ELR (cell line): ENCODE measurements at regions not wholly inside any gene's neighbourhood (a gene's known extent, or its start where the extent isn't known, plus 50 kb on each side); places are given as distances from the start of the nearest gene placed in this dataset.
"Not testable (repeated sequence)": the region's sequence is repeated elsewhere in the genome, so short reads cannot be mapped to it uniquely, and the experiment has no call there.

Experiments used
- DNase-seq: peaks from one replicate; pipeline ENCODE4 v3.0.0-alpha.2; 2015; ENCODE audit warnings: low read depth

GRCh38 chr20:30295967-30296366, 961.5 kb upstream of the DEFB115 start:
- DNase-seq: not testable (repeated sequence)

- not testable (repeated sequence) for DNase-seq
Measured at GRCh38 chr20:30297878-30298595, 959.4 kb upstream of the DEFB115 start.

- not testable (repeated sequence) for DNase-seq
Measured at GRCh38 chr20:30300220-30300642, 957.2 kb upstream of the DEFB115 start.

DNA sequence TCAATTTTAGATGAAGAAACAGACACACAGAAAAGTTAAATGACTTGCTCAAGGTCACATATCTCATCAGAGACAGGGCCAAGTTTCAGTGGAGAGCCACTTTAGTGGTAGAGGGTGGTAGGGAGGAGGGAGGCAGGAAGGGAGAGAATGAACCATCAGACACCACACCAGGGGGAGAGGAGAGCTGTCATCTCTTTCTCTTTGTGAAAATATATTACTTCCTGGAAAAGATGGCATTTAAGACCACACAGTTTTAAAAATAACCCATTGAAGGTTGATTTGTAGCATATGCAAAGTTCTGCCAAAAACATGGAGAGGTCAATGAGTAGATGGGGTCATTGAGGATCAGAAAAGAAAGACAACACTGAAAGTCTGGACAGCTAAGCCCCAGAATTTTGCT, 954.7 kb upstream of the DEFB115 start:
- DNase-seq: not testable (repeated sequence)

DNA sequence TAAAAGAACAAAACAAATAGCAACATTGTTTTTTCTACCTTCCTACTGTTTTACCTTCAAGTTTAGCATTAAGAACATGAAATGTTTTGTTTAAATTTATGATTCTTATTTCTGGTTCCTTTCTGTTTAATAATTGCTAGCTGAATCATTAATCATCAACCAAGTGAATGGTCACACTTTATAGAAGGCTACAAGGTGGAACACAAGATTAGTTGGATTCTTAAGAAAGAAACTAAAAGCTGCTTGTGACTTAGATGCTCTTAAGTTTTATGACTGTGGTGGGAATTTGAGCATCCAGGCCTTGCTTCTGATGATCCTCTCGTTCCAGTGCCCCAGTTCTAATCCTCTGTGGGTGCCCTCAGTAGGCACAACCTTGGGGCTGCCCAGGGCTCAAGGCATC, 947.5 kb upstream of the DEFB115 start:
- DNase-seq: not testable (repeated sequence)

- DNase-seq: not testable (repeated sequence)
Measured at GRCh38 chr20:30310385-30310784, 947.1 kb upstream of the DEFB115 start.

DNA sequence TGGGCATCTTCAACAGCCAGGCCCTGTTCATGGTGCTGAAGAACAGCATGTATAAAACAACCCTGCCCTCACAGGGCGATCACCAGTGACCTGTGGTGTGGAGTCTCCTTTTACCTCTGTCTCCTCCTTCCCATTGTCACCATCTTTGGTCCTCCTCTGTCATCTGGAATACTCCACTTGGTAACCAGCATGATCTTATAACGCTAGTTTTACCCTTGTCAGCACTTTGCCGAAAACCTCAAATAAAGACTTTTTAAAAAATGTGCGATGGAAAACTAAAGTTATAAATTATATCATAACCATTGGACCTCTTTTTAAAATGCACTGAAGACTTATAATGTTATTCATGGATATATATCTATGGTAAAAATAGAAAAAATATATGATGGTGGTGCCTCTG, 945.2 kb upstream of the DEFB115 start:
- not testable (repeated sequence) for DNase-seq

DNA sequence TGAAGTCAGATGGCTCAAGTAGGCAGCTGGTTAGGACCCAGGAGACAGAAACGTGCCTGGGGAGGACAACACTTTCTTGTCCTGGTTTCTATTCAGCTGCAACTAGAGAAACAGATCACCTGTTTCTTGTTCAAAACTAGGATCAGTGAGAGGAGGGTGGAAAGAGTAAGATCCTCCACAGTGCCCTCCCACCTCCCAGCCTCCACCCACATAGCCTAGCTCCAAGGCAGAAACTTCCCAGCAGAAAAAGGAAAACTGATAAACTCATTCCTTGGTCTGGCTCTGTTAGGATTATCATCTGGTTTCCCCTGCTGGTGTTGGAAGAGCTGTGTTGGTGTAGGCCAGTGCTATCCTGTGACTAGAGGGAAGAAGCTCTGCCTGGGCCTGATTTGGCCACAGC, 943.8 kb upstream of the DEFB115 start:
- not testable (repeated sequence) for DNase-seq

GRCh38 chr20:30316063-30316462, 941.4 kb upstream of the DEFB115 start:
- DNase-seq: not testable (repeated sequence)

- DNase-seq: not testable (repeated sequence)
Measured at GRCh38 chr20:30316532-30317299, 940.7 kb upstream of the DEFB115 start.

DNA sequence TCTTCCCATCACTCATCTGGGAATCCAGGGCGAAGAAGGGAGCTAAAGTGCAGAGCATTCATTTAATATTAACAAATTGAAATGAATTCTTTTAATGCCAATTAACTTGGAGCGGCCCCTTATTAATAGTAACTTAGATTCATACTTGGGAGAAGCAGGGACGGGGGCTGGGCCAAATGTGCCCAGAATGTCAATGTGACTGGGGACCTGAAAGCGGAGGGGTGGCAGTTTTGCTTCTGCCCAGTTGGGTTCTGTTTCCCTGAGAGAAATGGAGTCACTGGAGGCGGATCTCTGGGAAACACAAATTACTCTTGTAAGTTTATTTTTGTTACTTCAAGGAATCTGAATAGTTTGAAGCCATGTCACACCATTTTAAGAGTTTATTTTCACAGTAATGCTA, 923.7 kb upstream of the DEFB115 start:
- not testable (repeated sequence) for DNase-seq

DNA sequence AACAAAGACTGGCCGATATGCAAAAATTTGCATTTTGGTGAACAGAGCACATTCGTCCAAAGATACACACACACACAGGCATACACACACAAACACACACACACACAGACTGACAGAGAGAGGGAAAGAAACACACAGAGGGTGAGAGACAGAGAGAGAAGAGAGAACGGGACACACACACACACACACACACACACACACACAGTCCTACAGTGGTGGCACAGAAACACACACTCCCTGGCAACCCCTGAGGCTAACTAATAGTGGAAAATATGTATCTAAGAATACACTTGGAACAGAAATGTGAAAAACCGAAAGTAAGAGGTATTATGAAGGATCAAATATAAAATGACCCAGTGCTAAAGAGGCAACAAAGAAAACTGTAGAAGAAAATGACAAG, 919.9 kb upstream of the DEFB115 start:
- not testable (repeated sequence) for DNase-seq

DNA sequence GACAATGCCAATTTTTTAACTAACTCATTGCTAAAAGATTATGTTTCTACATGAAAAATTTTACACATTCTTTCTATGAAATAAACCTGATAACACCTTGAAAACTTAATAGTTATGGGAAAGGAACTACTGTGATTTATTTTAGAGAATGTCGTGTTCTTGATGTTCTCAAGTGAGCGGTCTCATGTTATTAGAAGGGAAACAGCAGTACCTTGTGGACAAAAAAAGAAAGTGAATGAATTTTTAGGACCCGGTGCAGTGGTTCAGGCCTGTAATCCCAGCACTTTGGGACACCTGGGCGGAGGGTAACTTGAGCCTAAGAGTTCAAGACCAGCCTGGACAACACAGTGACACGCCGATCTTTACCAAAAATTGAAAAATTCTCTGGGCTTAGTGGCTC, 908.5 kb upstream of the DEFB115 start:
- not testable (repeated sequence) for DNase-seq

- peak; percentile 22 for DNase-seq
Measured at GRCh38 chr20:30356854-30357467, 900.5 kb upstream of the DEFB115 start.

DNA sequence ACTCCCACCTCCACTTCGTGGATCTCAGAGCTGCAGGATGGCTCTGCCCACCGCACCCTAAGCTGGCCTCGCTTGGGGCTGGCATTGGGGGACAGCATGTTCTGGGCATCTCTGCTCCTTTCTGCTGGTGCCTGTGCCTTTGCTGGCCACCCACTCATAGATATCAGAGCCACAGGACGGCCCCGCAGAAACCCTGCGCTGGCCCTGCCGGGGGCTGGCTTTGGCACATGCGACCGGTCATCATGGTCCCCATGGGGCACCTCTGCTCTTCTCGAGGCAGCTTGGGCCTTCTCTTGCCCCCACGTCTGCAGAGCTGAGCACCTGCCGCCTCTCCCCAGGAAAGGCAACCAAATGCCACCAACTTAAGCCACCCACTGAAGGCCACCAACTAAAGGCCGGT, 895.7 kb upstream of the DEFB115 start:
- DNase-seq: not testable (repeated sequence)

GRCh38 chr20:30376430-30376766, 881.1 kb upstream of the DEFB115 start:
- DNase-seq: not testable (repeated sequence)

GRCh38 chr20:30376767-30377658, 880.5 kb upstream of the DEFB115 start:
- DNase-seq: peak; percentile 86

GRCh38 chr20:30378317-30378716, 879.1 kb upstream of the DEFB115 start:
- DNase-seq: not testable (repeated sequence)

GRCh38 chr20:30378721-30379120, 878.7 kb upstream of the DEFB115 start:
- DNase-seq: not testable (repeated sequence)

GRCh38 chr20:30384841-30385240, 872.6 kb upstream of the DEFB115 start:
- DNase-seq: not testable (repeated sequence)

DNA sequence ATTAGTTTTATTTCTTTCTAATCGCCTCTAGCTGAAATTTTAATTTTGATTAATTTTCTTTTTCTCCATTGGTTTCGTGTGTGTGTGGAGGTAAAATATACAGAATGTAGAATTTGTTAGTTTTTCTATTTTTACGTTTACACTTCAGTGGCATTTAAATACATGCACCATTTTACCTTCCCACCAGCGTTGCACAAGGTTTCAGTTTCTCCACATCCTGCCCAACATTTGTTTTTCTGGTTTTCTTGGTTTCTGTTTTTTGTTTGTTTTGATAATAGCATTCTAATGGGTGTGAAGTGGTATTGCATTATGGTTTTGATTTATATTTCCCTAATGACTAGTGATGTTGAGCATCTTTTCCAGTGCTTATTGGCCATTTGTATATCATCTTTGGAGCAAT, 871.4 kb upstream of the DEFB115 start:
- DNase-seq: not testable (repeated sequence)

- DNase-seq: not testable (repeated sequence)
Measured at GRCh38 chr20:30387823-30388222, 869.6 kb upstream of the DEFB115 start.
